H1 (cell line): ENCODE measurements at regions not wholly inside any gene's neighbourhood (a gene's known extent, or its start where the extent isn't known, plus 50 kb on each side); places are given as distances from the start of the nearest gene placed in this dataset.

Source experiments
- CHD2 ChIP-seq: IDR thresholded peaks from 2 replicates; pipeline ENCODE4 v1.6.1; 2012; ENCODE audit warnings: low read length, improper control_type of control experiment
- KDM1A ChIP-seq: fragments of 200-600, 300-600 bp; sonication (generic); IDR thresholded peaks from 2 replicates; pipeline ENCODE4 v1.7.1; 2016; ENCODE audit warnings: mild to moderate bottlenecking, low read length, borderline replicate concordance
- KDM4A ChIP-seq: IDR thresholded peaks from one replicate; pipeline ENCODE4 v1.7.1; 2012; ENCODE audit warnings: low read depth, mild to moderate bottlenecking, moderate library complexity, low read length, inconsistent platforms; ENCODE audit not compliant: severe bottlenecking
- MAFK ChIP-seq: IDR thresholded peaks from 2 replicates; pipeline ENCODE4 v1.6.1; 2012; ENCODE audit warnings: low read depth, mild to moderate bottlenecking, improper control_type of control experiment, low read length
- POU5F1 ChIP-seq: IDR thresholded peaks from 2 replicates; pipeline ENCODE4 v1.6.1; 2011; ENCODE audit warnings: low read depth, mild to moderate bottlenecking, low read length, moderate library complexity
- SIN3A ChIP-seq, 2 experiments: IDR thresholded peaks in 1 of 2; conservative IDR thresholded peaks in 1 of 2; 2 replicates each; pipeline ENCODE4 v1.6.1; 2011 to 2012; ENCODE audit warnings: low read length in 2 of 2, improper control_type of control experiment in 1 of 2, low read depth in 1 of 2, mild to moderate bottlenecking in 1 of 2
- SIX5 ChIP-seq: IDR thresholded peaks from 2 replicates; pipeline ENCODE4 v1.6.1; 2011; ENCODE audit warnings: mild to moderate bottlenecking, low read depth, low read length
- TAF7 ChIP-seq: optimal IDR thresholded peaks from 2 replicates; pipeline ENCODE3; 2011; ENCODE audit warnings: low read depth, mild to moderate bottlenecking, inconsistent platforms, low read length, moderate library complexity, borderline replicate concordance
- TCF12 ChIP-seq: IDR thresholded peaks from 2 replicates; pipeline ENCODE4 v1.6.1; 2011; ENCODE audit warnings: low read depth, mild to moderate bottlenecking, low read length
- TF ChIP-seq, protein P1 (sequence below): IDR thresholded peaks from 2 replicates; pipeline ENCODE4 v1.6.1; 2011; ENCODE audit warnings: low read length, improper control_type of control experiment

DNA sequence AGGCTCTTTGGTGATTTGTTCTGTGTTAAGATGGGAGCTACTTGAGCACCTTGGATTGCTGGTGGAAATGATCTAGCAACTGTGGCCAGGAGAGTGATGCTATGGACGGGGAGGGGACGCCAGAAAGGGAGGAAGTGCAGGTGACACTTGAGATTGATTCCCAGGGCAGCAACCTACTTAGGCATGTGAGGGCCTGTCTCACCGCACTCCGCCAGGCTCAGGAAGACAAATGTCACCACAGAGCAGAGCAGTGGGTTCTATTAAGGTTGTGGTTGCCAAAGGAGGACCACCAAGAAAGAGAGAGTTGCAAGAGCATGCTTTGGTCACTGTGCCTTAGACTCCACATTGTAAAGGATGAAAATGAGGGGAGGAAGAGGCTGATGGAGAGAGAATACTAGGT is 404.3 kb downstream of the IRX1 start (continued):
- TF ChIP-seq MAFK (no peak), TAF7 (no peak), CHD2 (no peak), KDM1A (no peak), TCF12 (no peak), POU5F1 (no peak), KDM4A (no peak), SIN3A (conservative IDR thresholded peaks at IDR 0.05 in 1 of 2, IDR thresholded peaks at IDR 0.05 in 1 of 2; ENCODE audit: low read depth in 1 of 2, low read length in 2 of 2) (no peak), SIX5 (no peak)
- TF ChIP-seq, protein P1, sequence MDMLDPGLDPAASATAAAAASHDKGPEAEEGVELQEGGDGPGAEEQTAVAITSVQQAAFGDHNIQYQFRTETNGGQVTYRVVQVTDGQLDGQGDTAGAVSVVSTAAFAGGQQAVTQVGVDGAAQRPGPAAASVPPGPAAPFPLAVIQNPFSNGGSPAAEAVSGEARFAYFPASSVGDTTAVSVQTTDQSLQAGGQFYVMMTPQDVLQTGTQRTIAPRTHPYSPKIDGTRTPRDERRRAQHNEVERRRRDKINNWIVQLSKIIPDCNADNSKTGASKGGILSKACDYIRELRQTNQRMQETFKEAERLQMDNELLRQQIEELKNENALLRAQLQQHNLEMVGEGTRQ = no peak
